ENCODE measurements at regions not wholly inside any gene's neighbourhood (a gene's known extent, or its start where the extent isn't known, plus 50 kb on each side); places are given as distances from the start of the nearest gene placed in this dataset.

DNA sequence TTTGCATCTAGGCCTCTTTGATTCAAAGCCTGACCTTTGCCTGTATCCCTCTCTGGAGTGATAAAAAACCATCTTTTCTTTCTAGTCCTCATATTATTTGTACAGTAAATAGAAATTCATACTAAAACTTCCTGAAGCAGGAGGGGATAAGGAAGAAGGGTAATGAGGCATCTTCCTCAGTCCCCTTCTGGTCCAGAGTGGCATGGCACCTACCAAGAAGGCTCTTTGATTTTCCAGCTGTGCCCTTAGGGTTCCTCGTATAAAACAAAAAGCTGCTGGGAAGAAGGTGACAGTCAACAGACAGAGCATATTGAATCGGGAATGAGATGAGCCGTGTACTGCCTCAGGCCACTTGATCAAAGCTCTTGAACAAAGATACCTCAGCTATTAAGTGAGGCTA lies 71.9 kb upstream of the SPDL1 start (continued):
- TF ChIP-seq, protein P1, sequence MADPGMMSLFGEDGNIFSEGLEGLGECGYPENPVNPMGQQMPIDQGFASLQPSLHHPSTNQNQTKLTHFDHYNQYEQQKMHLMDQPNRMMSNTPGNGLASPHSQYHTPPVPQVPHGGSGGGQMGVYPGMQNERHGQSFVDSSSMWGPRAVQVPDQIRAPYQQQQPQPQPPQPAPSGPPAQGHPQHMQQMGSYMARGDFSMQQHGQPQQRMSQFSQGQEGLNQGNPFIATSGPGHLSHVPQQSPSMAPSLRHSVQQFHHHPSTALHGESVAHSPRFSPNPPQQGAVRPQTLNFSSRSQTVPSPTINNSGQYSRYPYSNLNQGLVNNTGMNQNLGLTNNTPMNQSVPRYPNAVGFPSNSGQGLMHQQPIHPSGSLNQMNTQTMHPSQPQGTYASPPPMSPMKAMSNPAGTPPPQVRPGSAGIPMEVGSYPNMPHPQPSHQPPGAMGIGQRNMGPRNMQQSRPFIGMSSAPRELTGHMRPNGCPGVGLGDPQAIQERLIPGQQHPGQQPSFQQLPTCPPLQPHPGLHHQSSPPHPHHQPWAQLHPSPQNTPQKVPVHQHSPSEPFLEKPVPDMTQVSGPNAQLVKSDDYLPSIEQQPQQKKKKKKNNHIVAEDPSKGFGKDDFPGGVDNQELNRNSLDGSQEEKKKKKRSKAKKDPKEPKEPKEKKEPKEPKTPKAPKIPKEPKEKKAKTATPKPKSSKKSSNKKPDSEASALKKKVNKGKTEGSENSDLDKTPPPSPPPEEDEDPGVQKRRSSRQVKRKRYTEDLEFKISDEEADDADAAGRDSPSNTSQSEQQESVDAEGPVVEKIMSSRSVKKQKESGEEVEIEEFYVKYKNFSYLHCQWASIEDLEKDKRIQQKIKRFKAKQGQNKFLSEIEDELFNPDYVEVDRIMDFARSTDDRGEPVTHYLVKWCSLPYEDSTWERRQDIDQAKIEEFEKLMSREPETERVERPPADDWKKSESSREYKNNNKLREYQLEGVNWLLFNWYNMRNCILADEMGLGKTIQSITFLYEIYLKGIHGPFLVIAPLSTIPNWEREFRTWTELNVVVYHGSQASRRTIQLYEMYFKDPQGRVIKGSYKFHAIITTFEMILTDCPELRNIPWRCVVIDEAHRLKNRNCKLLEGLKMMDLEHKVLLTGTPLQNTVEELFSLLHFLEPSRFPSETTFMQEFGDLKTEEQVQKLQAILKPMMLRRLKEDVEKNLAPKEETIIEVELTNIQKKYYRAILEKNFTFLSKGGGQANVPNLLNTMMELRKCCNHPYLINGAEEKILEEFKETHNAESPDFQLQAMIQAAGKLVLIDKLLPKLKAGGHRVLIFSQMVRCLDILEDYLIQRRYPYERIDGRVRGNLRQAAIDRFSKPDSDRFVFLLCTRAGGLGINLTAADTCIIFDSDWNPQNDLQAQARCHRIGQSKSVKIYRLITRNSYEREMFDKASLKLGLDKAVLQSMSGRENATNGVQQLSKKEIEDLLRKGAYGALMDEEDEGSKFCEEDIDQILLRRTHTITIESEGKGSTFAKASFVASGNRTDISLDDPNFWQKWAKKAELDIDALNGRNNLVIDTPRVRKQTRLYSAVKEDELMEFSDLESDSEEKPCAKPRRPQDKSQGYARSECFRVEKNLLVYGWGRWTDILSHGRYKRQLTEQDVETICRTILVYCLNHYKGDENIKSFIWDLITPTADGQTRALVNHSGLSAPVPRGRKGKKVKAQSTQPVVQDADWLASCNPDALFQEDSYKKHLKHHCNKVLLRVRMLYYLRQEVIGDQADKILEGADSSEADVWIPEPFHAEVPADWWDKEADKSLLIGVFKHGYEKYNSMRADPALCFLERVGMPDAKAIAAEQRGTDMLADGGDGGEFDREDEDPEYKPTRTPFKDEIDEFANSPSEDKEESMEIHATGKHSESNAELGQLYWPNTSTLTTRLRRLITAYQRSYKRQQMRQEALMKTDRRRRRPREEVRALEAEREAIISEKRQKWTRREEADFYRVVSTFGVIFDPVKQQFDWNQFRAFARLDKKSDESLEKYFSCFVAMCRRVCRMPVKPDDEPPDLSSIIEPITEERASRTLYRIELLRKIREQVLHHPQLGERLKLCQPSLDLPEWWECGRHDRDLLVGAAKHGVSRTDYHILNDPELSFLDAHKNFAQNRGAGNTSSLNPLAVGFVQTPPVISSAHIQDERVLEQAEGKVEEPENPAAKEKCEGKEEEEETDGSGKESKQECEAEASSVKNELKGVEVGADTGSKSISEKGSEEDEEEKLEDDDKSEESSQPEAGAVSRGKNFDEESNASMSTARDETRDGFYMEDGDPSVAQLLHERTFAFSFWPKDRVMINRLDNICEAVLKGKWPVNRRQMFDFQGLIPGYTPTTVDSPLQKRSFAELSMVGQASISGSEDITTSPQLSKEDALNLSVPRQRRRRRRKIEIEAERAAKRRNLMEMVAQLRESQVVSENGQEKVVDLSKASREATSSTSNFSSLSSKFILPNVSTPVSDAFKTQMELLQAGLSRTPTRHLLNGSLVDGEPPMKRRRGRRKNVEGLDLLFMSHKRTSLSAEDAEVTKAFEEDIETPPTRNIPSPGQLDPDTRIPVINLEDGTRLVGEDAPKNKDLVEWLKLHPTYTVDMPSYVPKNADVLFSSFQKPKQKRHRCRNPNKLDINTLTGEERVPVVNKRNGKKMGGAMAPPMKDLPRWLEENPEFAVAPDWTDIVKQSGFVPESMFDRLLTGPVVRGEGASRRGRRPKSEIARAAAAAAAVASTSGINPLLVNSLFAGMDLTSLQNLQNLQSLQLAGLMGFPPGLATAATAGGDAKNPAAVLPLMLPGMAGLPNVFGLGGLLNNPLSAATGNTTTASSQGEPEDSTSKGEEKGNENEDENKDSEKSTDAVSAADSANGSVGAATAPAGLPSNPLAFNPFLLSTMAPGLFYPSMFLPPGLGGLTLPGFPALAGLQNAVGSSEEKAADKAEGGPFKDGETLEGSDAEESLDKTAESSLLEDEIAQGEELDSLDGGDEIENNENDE (IDR thresholded peaks at IDR 0.05; ENCODE audit: insufficient replicate concordance, low read length): no peak
- TF ChIP-seq TAF1 (IDR thresholded peaks at IDR 0.05; ENCODE audit: low read depth, low read length) (no peak), BRCA1 (IDR thresholded peaks at IDR 0.05; ENCODE audit: low read depth, low read length) (no peak), JUND (IDR thresholded peaks at IDR 0.05; ENCODE audit: low read length) (no peak), HDAC2 (IDR thresholded peaks at IDR 0.05; ENCODE audit: borderline replicate concordance in 1 of 2, low read depth in 2 of 2, low read length in 2 of 2) (no peak), RFX5 (IDR thresholded peaks at IDR 0.05; ENCODE audit: borderline replicate concordance, low read depth, low read length) (no peak), RXRA (IDR thresholded peaks at IDR 0.05; ENCODE audit: insufficient read depth, low read depth, low read length) (no peak)
- TF ChIP-seq, protein P2, sequence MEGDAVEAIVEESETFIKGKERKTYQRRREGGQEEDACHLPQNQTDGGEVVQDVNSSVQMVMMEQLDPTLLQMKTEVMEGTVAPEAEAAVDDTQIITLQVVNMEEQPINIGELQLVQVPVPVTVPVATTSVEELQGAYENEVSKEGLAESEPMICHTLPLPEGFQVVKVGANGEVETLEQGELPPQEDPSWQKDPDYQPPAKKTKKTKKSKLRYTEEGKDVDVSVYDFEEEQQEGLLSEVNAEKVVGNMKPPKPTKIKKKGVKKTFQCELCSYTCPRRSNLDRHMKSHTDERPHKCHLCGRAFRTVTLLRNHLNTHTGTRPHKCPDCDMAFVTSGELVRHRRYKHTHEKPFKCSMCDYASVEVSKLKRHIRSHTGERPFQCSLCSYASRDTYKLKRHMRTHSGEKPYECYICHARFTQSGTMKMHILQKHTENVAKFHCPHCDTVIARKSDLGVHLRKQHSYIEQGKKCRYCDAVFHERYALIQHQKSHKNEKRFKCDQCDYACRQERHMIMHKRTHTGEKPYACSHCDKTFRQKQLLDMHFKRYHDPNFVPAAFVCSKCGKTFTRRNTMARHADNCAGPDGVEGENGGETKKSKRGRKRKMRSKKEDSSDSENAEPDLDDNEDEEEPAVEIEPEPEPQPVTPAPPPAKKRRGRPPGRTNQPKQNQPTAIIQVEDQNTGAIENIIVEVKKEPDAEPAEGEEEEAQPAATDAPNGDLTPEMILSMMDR (IDR thresholded peaks at IDR 0.05; ENCODE audit: control extremely low read depth in 1 of 3, insufficient read depth in 1 of 3, low read depth in 1 of 3, low read length in 3 of 3): peak in 1 of 3 experiments; percentile 40; a peak in 1 of 4 replicates

All from H1 (cell line).